PC-9 (cell line): ENCODE measurements at regions not wholly inside any gene's neighbourhood (a gene's known extent, or its start where the extent isn't known, plus 50 kb on each side); places are given as distances from the start of the nearest gene placed in this dataset.

Source experiments
- BruUV-seq: library from RNA; stranded (reverse); fragments of 400-500 nt; replicated peaks from 2 replicates; lab custom pipeline; 2021; lab: Mats Ljungman, UMichigan
- CTCF ChIA-PET: fragments of 300-600 bp; sonication (Branson Sonifier 250); formaldehyde crosslinking; loops from one replicate; lab custom pipeline; 2022; ENCODE audit warnings: antibody characterized with exemption; lab: Charles Lee
- POLR2A ChIA-PET: fragments of 300-600 bp; sonication (Branson Sonifier 250); formaldehyde crosslinking; loops from one replicate; lab custom pipeline; 2022; ENCODE audit warnings: antibody characterized with exemption; ENCODE audit not compliant: unreplicated experiment; lab: Charles Lee
- DNase-seq, 2 experiments: peaks; one replicate each; pipeline versions ENCODE4 v3.0.0 to v3.0.0-alpha.2; 2015 to 2022; ENCODE audit warnings: mixed read lengths in 1 of 2
- H2AFZ ChIP-seq: fragments of 200-600 bp; sonication (generic); 2 replicates; pipeline ENCODE4 v1.8.1; 2017; ENCODE audit warnings: antibody characterized with exemption
- H3F3A ChIP-seq: fragments of 200-600 bp; sonication (generic); 2 replicates; pipeline ENCODE4 v1.8.1; 2017; ENCODE audit warnings: antibody characterized with exemption, mild to moderate bottlenecking, low read depth; ENCODE audit not compliant: insufficient read depth
- H3K27ac ChIP-seq: fragments of 200-600 bp; sonication (generic); 2 replicates; pipeline ENCODE4 v1.6.1; 2016; ENCODE audit warnings: mixed run types
- H3K27me3 ChIP-seq: fragments of 200-600 bp; sonication (generic); 2 replicates; pipeline ENCODE4 v1.6.1; 2016; ENCODE audit warnings: low read depth, mixed run types; ENCODE audit not compliant: insufficient read depth
- H3K36me3 ChIP-seq: fragments of 200-600 bp; sonication (generic); 2 replicates; pipeline ENCODE4 v1.6.1; 2016; ENCODE audit warnings: low read depth, mixed run types
- H3K4me1 ChIP-seq: fragments of 200-600 bp; sonication (generic); replicated peaks from 2 replicates; pipeline ENCODE4 v1.6.1; 2016; ENCODE audit warnings: mixed run types; ENCODE audit not compliant: insufficient read depth
- H3K4me2 ChIP-seq: fragments of 200-600 bp; sonication (generic); 2 replicates; pipeline ENCODE4 v1.6.1; 2017; ENCODE audit warnings: mixed run types
- H3K4me3 ChIP-seq: fragments of 200-600 bp; sonication (generic); 2 replicates; pipeline ENCODE4 v1.6.1; 2016; ENCODE audit warnings: mixed run types
- H3K79me2 ChIP-seq: fragments of 200-600 bp; sonication (generic); 2 replicates; pipeline ENCODE4 v1.6.1; 2017; ENCODE audit warnings: low read depth, mixed run types
- H3K9me2 ChIP-seq: fragments of 200-600 bp; sonication (generic); 2 replicates; pipeline ENCODE4 v1.8.1; 2017; ENCODE audit warnings: mild to moderate bottlenecking; ENCODE audit not compliant: insufficient read depth
- H3K9me3 ChIP-seq: fragments of 200-600 bp; sonication (generic); 2 replicates; pipeline ENCODE4 v1.8.1; 2016; ENCODE audit warnings: low read depth; ENCODE audit not compliant: insufficient read depth
- H4K20me1 ChIP-seq: fragments of 200-600 bp; sonication (generic); 2 replicates; pipeline ENCODE4 v1.8.1; 2017; ENCODE audit not compliant: insufficient read depth
- EZH2 ChIP-seq: fragments of 200-600 bp; sonication (generic); IDR thresholded peaks from 2 replicates; pipeline ENCODE4 v1.8.0; 2017; ENCODE audit warnings: antibody characterized with exemption, low read depth
- intact Hi-C: fragments of 100-400 bp; cut with micrococcal nuclease; formaldehyde crosslinking; loops from one replicate; pipeline ENCODE4 v1.10.0; 2022; ENCODE audit not compliant: unreplicated experiment
- TF ChIP-seq, protein P1 (sequence below): fragments of 200-600 bp; sonication (generic); conservative IDR thresholded peaks from 2 replicates; pipeline ENCODE4 v1.6.1; 2017; ENCODE audit warnings: mixed run types, antibody characterized with exemption, mild to moderate bottlenecking, moderate library complexity

DNA sequence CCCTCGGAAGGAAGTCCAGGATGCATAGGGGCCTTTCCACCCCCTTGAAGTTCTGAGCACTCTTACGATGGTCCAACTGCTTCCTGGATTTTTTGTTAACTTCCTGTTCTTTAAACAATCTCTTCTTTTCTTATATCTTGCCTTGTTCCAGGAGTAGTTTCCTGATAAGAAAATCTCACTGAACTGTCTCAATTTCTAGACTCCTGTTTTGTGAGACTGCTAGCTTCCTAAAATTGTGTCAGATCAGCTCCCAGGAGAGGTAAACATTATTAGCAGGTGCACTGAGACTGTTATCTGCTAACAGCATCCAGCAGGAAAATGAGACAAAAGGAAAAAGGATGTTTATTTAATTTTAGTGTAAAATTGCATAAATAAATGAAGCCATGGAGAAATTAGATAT is 106.2 kb upstream of the PITRM1 start:
- Histone ChIP-seq H2AFZ (no peak overlapping the region), H3K27me3 (no peaks in the 10 kb centered on the region), H3K9me2 (no peaks in the 10 kb centered on the region), H3K79me2 (no peaks in the 10 kb centered on the region), H3K4me2 (no peak overlapping the region), H3F3A (no peaks in the 10 kb centered on the region), H3K4me1 (no peaks in the 10 kb centered on the region), H3K9me3 (no peaks in the 10 kb centered on the region), H3K36me3 (no peaks in the 10 kb centered on the region), H3K27ac (no peak overlapping the region), H3K4me3 (no peak overlapping the region), H4K20me1 (no peaks in the 10 kb centered on the region)
- no peak for DNase-seq
- POLR2A ChIA-PET, result no interaction called here
- no peak for TF ChIP-seq EZH2
- TF ChIP-seq, protein P1, sequence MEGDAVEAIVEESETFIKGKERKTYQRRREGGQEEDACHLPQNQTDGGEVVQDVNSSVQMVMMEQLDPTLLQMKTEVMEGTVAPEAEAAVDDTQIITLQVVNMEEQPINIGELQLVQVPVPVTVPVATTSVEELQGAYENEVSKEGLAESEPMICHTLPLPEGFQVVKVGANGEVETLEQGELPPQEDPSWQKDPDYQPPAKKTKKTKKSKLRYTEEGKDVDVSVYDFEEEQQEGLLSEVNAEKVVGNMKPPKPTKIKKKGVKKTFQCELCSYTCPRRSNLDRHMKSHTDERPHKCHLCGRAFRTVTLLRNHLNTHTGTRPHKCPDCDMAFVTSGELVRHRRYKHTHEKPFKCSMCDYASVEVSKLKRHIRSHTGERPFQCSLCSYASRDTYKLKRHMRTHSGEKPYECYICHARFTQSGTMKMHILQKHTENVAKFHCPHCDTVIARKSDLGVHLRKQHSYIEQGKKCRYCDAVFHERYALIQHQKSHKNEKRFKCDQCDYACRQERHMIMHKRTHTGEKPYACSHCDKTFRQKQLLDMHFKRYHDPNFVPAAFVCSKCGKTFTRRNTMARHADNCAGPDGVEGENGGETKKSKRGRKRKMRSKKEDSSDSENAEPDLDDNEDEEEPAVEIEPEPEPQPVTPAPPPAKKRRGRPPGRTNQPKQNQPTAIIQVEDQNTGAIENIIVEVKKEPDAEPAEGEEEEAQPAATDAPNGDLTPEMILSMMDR, result no peak
- CTCF ChIA-PET, result no interaction called here
- BruUV-seq, result no TSS peak
- intact Hi-C loops, result no loop called here

DNA sequence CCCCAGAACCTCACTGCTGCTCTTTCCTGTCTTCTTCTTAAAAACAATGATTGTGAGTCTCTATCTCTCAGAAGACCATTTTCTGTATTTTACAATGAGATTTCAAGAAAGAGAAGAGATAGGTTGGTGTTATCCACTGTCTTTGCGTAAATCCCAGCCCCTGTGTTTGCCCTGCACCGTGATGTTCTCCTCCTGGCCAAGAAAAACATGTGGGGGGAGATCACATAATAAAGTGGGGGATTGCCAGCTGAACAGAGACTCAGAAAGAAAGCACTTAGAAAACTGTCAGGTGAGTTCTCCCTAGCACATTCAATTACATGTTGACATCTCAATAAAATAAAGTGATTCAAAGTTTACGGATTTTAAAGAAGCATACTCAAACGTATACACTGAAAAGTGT is 105.0 kb upstream of the PITRM1 start:
- no peak overlapping the region for H2AFZ ChIP-seq
- no peaks in the 10 kb centered on the region for H3K36me3 ChIP-seq
- H3F3A ChIP-seq, result no peaks in the 10 kb centered on the region
- no peak overlapping the region for H3K4me3 ChIP-seq
- no peaks in the 10 kb centered on the region for H3K27me3 ChIP-seq
- BruUV-seq, result no TSS peak
- ChIA-PET CTCF (no interaction called here), POLR2A (no interaction called here)
- intact Hi-C loops, result no loop called here
- no peaks in the 10 kb centered on the region for H3K9me3 ChIP-seq
- no peaks in the 10 kb centered on the region for H3K9me2 ChIP-seq
- no peaks in the 10 kb centered on the region for H4K20me1 ChIP-seq
- no peaks in the 10 kb centered on the region for H3K79me2 ChIP-seq
- H3K27ac ChIP-seq, result no peak overlapping the region
- H3K4me2 ChIP-seq, result no peak overlapping the region
- TF ChIP-seq, protein P1, result no peak
- TF ChIP-seq EZH2, result no peak
- H3K4me1 ChIP-seq, result no peaks in the 10 kb centered on the region
- DNase-seq, result no peak

DNA sequence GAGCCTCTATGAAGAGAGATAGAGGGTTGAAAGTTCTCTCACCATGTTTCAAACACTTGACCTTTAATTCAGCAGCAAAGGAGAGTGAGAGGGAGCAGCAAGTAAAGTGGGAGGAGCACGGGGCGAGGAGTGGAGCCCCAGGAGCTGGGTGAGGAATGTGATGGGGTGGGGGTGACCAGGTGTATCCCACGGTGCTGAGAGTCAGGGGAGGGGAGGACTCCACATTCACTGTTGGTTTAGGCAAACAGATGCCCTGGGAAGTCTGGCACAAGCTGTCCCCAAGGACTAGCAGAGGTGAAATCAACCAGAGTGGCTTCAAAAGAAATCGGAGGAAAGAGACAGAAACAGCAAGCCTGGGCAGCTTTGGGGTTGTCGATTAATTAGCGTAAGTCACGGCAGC is 101.8 kb upstream of the PITRM1 start:
- ChIA-PET POLR2A (no interaction called here), CTCF (no interaction called here)
- Histone ChIP-seq H3K9me2 (no peaks in the 10 kb centered on the region), H4K20me1 (no peaks in the 10 kb centered on the region), H3K36me3 (no peaks in the 10 kb centered on the region), H3F3A (no peaks in the 10 kb centered on the region), H3K27ac (no peak overlapping the region), H3K4me1 (no peaks in the 10 kb centered on the region), H3K9me3 (no peaks in the 10 kb centered on the region), H3K79me2 (no peaks in the 10 kb centered on the region), H2AFZ (no peak overlapping the region), H3K27me3 (no peaks in the 10 kb centered on the region), H3K4me2 (no peak overlapping the region), H3K4me3 (no peak overlapping the region)
- intact Hi-C loops, result no loop called here
- DNase-seq, result no peak
- no TSS peak for BruUV-seq
- TF ChIP-seq EZH2, result no peak
- TF ChIP-seq, protein P1, result no peak
